ENCODE measurements at regions not wholly inside any gene's neighbourhood (a gene's known extent, or its start where the extent isn't known, plus 50 kb on each side); places are given as distances from the start of the nearest gene placed in this dataset.

GRCh38 chr6:95404777-95405176 is 172.6 kb upstream of the MANEA start:
- no peak for TF ChIP-seq REST (IDR thresholded peaks at IDR 0.05; ENCODE audit: insufficient read depth in 1 of 2, low read depth in 2 of 2, low read length in 2 of 2)
- no peak for TF ChIP-seq POLR2AphosphoS5 (IDR thresholded peaks at IDR 0.05; ENCODE audit: low read depth, low read length)
- no peak for TF ChIP-seq FOXP2 (optimal IDR thresholded peaks at IDR 0.05; ENCODE audit: borderline replicate concordance, extremely low read depth, extremely low read length, insufficient read depth)
- no peak for TF ChIP-seq SIN3A (IDR thresholded peaks at IDR 0.05; ENCODE audit: borderline replicate concordance, insufficient read depth, low read length)
- no peak for TF ChIP-seq TAF1 (IDR thresholded peaks at IDR 0.05; ENCODE audit: borderline replicate concordance, insufficient read depth, low read length)

- TF ChIP-seq REST (IDR thresholded peaks at IDR 0.05; ENCODE audit: insufficient read depth in 1 of 2, low read depth in 2 of 2, low read length in 2 of 2) (no peak), POLR2AphosphoS5 (IDR thresholded peaks at IDR 0.05; ENCODE audit: low read depth, low read length) (no peak), TAF1 (IDR thresholded peaks at IDR 0.05; ENCODE audit: borderline replicate concordance, insufficient read depth, low read length) (no peak), FOXP2 (optimal IDR thresholded peaks at IDR 0.05; ENCODE audit: borderline replicate concordance, extremely low read depth, extremely low read length, insufficient read depth) (no peak), SIN3A (IDR thresholded peaks at IDR 0.05; ENCODE audit: borderline replicate concordance, insufficient read depth, low read length) (no peak)
These were observed 169.2 kb upstream of the MANEA start for GRCh38 chr6:95408111-95408510.

GRCh38 chr6:95410168-95410567 is 167.2 kb upstream of the MANEA start:
- TF ChIP-seq FOXP2 (optimal IDR thresholded peaks at IDR 0.05; ENCODE audit: borderline replicate concordance, extremely low read depth, extremely low read length, insufficient read depth) = no peak

GRCh38 chr6:95413789-95414188 is 163.5 kb upstream of the MANEA start:
- no peak for TF ChIP-seq POLR2AphosphoS5 (IDR thresholded peaks at IDR 0.05; ENCODE audit: low read depth, low read length)
- TF ChIP-seq FOXP2 (optimal IDR thresholded peaks at IDR 0.05; ENCODE audit: borderline replicate concordance, extremely low read depth, extremely low read length, insufficient read depth) = no peak
- no peak for TF ChIP-seq TAF1 (IDR thresholded peaks at IDR 0.05; ENCODE audit: borderline replicate concordance, insufficient read depth, low read length)
- no peak for TF ChIP-seq SIN3A (IDR thresholded peaks at IDR 0.05; ENCODE audit: borderline replicate concordance, insufficient read depth, low read length)
- no peak for TF ChIP-seq REST (IDR thresholded peaks at IDR 0.05; ENCODE audit: insufficient read depth in 1 of 2, low read depth in 2 of 2, low read length in 2 of 2)

GRCh38 chr6:95417856-95418255 is 159.5 kb upstream of the MANEA start:
- TF ChIP-seq REST (IDR thresholded peaks at IDR 0.05; ENCODE audit: insufficient read depth in 1 of 2, low read depth in 2 of 2, low read length in 2 of 2) (no peak), SIN3A (IDR thresholded peaks at IDR 0.05; ENCODE audit: borderline replicate concordance, insufficient read depth, low read length) (no peak), TAF1 (IDR thresholded peaks at IDR 0.05; ENCODE audit: borderline replicate concordance, insufficient read depth, low read length) (no peak), POLR2AphosphoS5 (IDR thresholded peaks at IDR 0.05; ENCODE audit: low read depth, low read length) (no peak), FOXP2 (optimal IDR thresholded peaks at IDR 0.05; ENCODE audit: borderline replicate concordance, extremely low read depth, extremely low read length, insufficient read depth) (no peak)
